OCI-LY7 (cell line): ENCODE measurements at regions not wholly inside any gene's neighbourhood (a gene's known extent, or its start where the extent isn't known, plus 50 kb on each side); places are given as distances from the start of the nearest gene placed in this dataset.

Experiments
- BruUV-seq: library from RNA; stranded (reverse); fragments of 400-500 nt; replicated peaks from 2 replicates; lab custom pipeline; 2021; lab: Mats Ljungman, UMichigan
- CTCF ChIA-PET: fragments of 300-600 bp; sonication (Branson Sonifier 250); formaldehyde crosslinking; loops from one replicate; lab custom pipeline; 2022; ENCODE audit warnings: antibody characterized with exemption; ENCODE audit not compliant: unreplicated experiment; lab: Charles Lee
- POLR2A ChIA-PET: fragments of 300-600 bp; sonication (Branson Sonifier 250); formaldehyde crosslinking; loops from one replicate; lab custom pipeline; 2022; ENCODE audit warnings: antibody characterized with exemption; lab: Charles Lee
- DNase-seq: peaks from one replicate; pipeline ENCODE4 v3.0.0-alpha.2; 2015; ENCODE audit warnings: low spot score
- H2AFZ ChIP-seq: fragments of 200-600 bp; sonication (generic), shearing (Covaris generic); 2 replicates; pipeline ENCODE4 v1.6.1; 2014; ENCODE audit warnings: mild to moderate bottlenecking, antibody characterized with exemption, low read length, moderate library complexity
- H3K27ac ChIP-seq: fragments of 200-600 bp; sonication (generic); 2 replicates; pipeline ENCODE4 v1.5.1; 2014; ENCODE audit warnings: mixed run types, low read depth, mild to moderate bottlenecking, moderate library complexity, low read length, inconsistent platforms; ENCODE audit not compliant: poor library complexity, severe bottlenecking
- H3K36me3 ChIP-seq: fragments of 200-600 bp; sonication (generic); 2 replicates; pipeline ENCODE4 v1.6.1; 2014; ENCODE audit warnings: mild to moderate bottlenecking, antibody characterized with exemption, low read length, moderate library complexity, mixed read lengths; ENCODE audit not compliant: insufficient read depth
- H3K4me1 ChIP-seq: fragments of 200-600 bp; sonication (generic); 2 replicates; pipeline ENCODE4 v1.5.1; 2014; ENCODE audit warnings: mild to moderate bottlenecking, low read length; ENCODE audit not compliant: insufficient read depth, poor library complexity, severe bottlenecking
- H3K4me2 ChIP-seq: fragments of 200-600 bp; sonication (generic); 2 replicates; pipeline ENCODE4 v1.6.1; 2014; ENCODE audit warnings: mild to moderate bottlenecking, low read length
- H3K4me3 ChIP-seq: fragments of 200-600 bp; sonication (generic); 2 replicates; pipeline ENCODE4 v1.5.1; 2014; ENCODE audit warnings: mild to moderate bottlenecking, low read depth, low read length; ENCODE audit not compliant: poor library complexity, severe bottlenecking
- H3K79me2 ChIP-seq: fragments of 200-600 bp; sonication (generic); 2 replicates; pipeline ENCODE4 v1.6.1; 2016; ENCODE audit warnings: low read depth, mild to moderate bottlenecking, low read length, moderate library complexity, mixed read lengths; ENCODE audit not compliant: insufficient read depth
- H3K9me2 ChIP-seq: fragments of 200-600 bp; sonication (generic); 2 replicates; pipeline ENCODE4 v1.6.1; 2016; ENCODE audit warnings: mild to moderate bottlenecking, low read length, mixed read lengths; ENCODE audit not compliant: insufficient read depth
- H3K9me3 ChIP-seq: fragments of 200-600 bp; sonication (generic); 2 replicates; pipeline ENCODE4 v1.6.1; 2014; ENCODE audit warnings: mild to moderate bottlenecking, mixed run types, low read length, mixed read lengths
- H4K20me1 ChIP-seq: fragments of 200-600 bp; sonication (generic); 2 replicates; pipeline ENCODE4 v1.6.1; 2014; ENCODE audit warnings: mild to moderate bottlenecking, antibody characterized with exemption, low read length, moderate library complexity, mixed read lengths; ENCODE audit not compliant: insufficient read depth
- CTCF ChIP-seq: fragments of 200-600 bp; sonication (generic); conservative IDR thresholded peaks from 2 replicates; pipeline ENCODE4 v1.5.1; 2014; ENCODE audit warnings: mild to moderate bottlenecking, antibody characterized with exemption, low read length, moderate library complexity, mixed read lengths
- EZH2phosphoT487 ChIP-seq: fragments of 200-600 bp; sonication (generic); IDR thresholded peaks from 2 replicates; pipeline ENCODE4 v1.6.1; 2018; ENCODE audit warnings: low read depth, borderline replicate concordance, mild to moderate bottlenecking, mixed run types, antibody characterized with exemption, low read length, moderate library complexity, mixed read lengths
- intact Hi-C: fragments of 100-400 bp; cut with micrococcal nuclease; formaldehyde crosslinking; loops from one replicate; pipeline ENCODE4 v1.10.0; 2022; ENCODE audit not compliant: unreplicated experiment

- intact Hi-C loops: no loop called here
- ChIA-PET POLR2A (no interaction called here), CTCF (no interaction called here)
- H3K9me2 ChIP-seq: no peaks in the 10 kb centered on the region
- no peaks in the 10 kb centered on the region for H3K9me3 ChIP-seq
- H3K4me3 ChIP-seq: no peak overlapping the region
- TF ChIP-seq EZH2phosphoT487: no peak
- no peak for TF ChIP-seq CTCF
- no peaks in the 10 kb centered on the region for H3K79me2 ChIP-seq
- BruUV-seq: no TSS peak
- no peak overlapping the region for H3K27ac ChIP-seq
- no peaks in the 10 kb centered on the region for H3K4me1 ChIP-seq
- no peak overlapping the region for H2AFZ ChIP-seq
- H3K36me3 ChIP-seq: no peaks in the 10 kb centered on the region
- no peak overlapping the region for H3K4me2 ChIP-seq
- H4K20me1 ChIP-seq: no peaks in the 10 kb centered on the region
- DNase-seq: no peak
Measured at GRCh38 chr18:73663581-73663980, 484.1 kb downstream of the FBXO15 start.

GRCh38 chr18:73662421-73662820 is 485.2 kb downstream of the FBXO15 start:
- no TSS peak for BruUV-seq

More at GRCh38 chr18:73662421-73662820, 485.2 kb downstream of the FBXO15 start:
- H2AFZ ChIP-seq: no peak overlapping the region
- no peaks in the 10 kb centered on the region for H3K4me1 ChIP-seq
- no peak overlapping the region for H3K4me3 ChIP-seq
- POLR2A ChIA-PET: no interaction called here
- CTCF ChIA-PET: no interaction called here
- H3K79me2 ChIP-seq: no peaks in the 10 kb centered on the region
- no peaks in the 10 kb centered on the region for H3K9me3 ChIP-seq
- no peaks in the 10 kb centered on the region for H3K36me3 ChIP-seq
- intact Hi-C loops: no loop called here
- H3K4me2 ChIP-seq: no peak overlapping the region
- H3K27ac ChIP-seq: no peak overlapping the region
- TF ChIP-seq CTCF: no peak
- TF ChIP-seq EZH2phosphoT487: no peak
- DNase-seq: no peak
- no peaks in the 10 kb centered on the region for H4K20me1 ChIP-seq
- no peaks in the 10 kb centered on the region for H3K9me2 ChIP-seq
